GM12873 (cell line): ENCODE measurements at regions not wholly inside any gene's neighbourhood (a gene's known extent, or its start where the extent isn't known, plus 50 kb on each side); places are given as distances from the start of the nearest gene placed in this dataset.

Source experiments
- TF ChIP-seq, protein P1 (sequence below): IDR thresholded peaks from 2 replicates; pipeline ENCODE4 v1.5.1; 2012; ENCODE audit warnings: low read depth, mild to moderate bottlenecking, moderate library complexity, low read length, control low read depth; ENCODE audit not compliant: insufficient read depth; ENCODE audit errors: missing control alignments

DNA sequence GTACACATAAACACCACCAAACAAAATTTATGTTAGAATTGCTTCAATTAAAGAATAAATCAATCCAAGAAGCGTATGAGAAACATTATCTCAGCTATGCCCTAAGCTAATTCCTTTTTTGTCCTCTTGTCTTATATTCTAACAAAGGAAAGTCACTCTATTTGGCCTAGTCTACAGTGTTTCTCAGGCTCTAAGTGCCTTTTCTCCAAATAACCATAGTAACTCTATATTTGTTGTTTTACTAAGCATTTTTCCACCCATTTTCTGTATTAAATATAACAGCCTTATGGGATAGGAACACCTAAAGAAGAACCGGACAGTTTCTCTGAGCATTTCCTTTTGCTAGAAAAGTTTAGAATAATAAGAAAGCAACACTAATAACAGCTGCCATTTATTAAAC is 120.1 kb upstream of the MTAP start:
- TF ChIP-seq, protein P1, sequence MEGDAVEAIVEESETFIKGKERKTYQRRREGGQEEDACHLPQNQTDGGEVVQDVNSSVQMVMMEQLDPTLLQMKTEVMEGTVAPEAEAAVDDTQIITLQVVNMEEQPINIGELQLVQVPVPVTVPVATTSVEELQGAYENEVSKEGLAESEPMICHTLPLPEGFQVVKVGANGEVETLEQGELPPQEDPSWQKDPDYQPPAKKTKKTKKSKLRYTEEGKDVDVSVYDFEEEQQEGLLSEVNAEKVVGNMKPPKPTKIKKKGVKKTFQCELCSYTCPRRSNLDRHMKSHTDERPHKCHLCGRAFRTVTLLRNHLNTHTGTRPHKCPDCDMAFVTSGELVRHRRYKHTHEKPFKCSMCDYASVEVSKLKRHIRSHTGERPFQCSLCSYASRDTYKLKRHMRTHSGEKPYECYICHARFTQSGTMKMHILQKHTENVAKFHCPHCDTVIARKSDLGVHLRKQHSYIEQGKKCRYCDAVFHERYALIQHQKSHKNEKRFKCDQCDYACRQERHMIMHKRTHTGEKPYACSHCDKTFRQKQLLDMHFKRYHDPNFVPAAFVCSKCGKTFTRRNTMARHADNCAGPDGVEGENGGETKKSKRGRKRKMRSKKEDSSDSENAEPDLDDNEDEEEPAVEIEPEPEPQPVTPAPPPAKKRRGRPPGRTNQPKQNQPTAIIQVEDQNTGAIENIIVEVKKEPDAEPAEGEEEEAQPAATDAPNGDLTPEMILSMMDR, result no peak

DNA sequence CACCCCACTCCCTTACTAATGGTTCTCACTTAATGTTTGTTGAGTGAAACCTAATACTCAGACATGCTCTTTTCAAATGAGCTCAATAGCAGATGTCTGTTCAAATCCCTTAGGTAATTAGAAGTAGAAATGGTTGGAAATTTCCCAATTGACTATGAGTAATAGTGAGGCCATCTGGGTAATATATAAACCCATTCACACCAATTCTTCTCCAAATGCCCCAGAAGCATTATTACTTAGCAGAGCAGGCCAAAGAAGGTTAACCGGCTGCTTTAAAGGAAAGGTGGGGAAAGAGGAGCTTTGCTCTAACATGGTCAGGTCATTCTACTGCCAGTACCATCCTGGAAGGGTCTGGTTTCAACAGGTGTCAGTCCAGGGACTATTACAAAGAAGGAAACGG is 119.5 kb upstream of the MTAP start:
- TF ChIP-seq, protein P1, result no peak

DNA sequence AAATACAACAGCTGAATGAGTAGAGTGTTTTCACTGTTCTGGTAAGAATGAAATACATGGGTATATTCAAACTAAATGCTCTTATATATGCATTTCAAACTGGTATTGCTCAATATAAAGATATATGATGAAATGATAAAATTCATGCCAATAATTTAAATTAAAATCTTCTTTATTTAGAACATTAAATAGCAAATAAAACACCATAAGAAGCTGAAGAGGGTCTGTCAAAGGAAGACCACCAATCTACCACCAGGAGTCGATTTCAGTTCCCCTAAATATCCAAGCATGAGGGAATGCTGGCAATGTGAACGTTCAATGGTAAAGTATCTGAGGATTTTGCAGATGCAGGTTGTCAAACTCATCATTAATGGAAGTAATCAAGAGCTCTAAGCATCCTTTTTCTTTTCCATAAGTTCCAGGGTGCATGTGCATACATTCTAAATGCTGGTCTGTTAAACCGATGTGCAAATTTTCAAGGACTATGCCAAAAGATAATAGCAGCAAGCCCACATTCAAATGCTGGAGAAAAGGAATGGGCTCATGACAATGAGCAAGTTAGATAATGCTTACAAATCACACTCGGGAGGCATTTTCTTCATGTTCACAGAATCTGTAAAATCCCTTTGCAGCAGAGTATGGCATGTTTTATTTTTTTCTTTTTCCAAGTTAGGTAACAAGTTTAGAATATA is 118.8 kb upstream of the MTAP start:
- TF ChIP-seq, protein P1, result no peak

DNA sequence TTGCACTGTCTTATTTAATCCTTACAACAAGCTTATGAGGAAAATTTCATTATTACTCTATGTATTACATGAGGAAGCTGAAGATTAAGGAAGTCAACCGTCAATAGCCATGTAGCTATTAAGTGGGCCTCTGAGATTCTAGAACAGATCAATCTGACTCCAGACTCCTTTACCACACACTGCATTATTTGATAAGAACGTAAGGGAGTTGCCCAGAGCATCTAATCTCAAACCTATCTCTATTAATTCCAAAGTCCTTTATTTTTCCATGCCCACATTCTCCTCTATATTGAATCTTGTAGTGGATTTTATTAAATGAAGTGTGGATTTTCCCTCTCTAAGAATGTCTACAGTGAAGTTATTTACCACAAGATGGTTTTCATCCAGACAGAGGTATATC is 118.2 kb upstream of the MTAP start:
- TF ChIP-seq, protein P1, result no peak

DNA sequence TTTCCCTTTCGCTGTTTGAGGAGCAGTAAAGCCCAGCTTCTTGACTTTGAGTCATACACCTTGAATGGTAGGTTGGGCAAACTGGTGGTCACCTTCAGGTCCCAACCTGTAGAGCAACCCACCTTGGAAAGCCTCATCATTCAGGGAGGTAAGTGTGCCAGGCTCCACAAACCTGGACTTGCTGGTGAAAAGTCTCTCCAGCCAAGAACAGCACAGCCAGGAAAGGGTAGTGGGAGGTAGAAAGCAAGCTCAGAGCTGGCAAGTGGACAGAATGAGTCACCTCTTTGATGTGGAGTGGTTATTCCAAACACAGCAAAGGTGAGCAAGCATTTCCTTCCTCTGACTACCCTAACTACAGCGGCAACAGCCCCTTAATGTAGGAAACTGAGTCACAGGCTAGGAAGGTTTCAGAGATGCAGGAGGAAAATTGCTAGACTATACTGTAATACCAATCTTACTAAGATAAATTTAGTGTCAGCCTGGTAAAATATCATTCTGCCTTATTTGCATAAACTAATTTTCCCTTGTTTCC is 117.5 kb upstream of the MTAP start:
- TF ChIP-seq, protein P1, result no peak

DNA sequence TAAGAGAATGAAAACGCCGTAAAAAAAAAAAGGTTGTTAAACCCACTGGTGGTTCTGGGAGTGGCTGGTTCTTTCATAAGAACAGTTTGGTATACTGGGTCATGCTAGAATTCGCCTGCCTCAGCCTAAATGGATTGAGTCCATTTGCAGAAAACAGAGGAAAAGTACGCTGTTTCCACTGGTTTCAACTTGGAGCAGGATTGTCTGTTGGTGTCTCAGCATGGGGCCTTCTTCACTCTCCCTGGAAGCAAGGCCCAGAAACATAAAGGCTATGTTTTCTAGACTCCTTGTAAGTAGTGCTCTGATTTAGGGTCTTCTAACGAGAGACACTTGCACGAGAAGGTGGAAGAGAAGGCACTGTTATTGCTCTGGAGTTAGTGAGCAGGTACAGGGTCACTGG is 116.9 kb upstream of the MTAP start:
- TF ChIP-seq, protein P1, result no peak

DNA sequence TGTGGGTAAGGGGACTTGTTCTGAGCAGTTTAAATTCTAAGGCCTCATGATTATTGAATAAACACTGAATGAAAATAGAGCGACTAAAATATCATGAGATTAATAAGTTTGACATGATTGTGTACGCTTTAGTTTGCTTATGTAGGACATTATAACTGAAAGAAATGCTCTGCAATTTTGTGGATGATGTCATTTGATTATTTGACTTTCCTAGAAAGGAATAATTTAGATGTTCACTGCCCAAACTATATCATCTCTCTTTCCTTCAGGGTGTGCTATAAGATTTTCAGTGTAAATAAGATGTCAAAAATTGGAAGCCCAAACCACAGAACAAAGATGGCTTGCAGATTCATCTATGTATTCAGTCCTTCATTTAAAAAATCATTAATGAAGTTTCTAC is 115.7 kb upstream of the MTAP start:
- TF ChIP-seq, protein P1, result no peak

DNA sequence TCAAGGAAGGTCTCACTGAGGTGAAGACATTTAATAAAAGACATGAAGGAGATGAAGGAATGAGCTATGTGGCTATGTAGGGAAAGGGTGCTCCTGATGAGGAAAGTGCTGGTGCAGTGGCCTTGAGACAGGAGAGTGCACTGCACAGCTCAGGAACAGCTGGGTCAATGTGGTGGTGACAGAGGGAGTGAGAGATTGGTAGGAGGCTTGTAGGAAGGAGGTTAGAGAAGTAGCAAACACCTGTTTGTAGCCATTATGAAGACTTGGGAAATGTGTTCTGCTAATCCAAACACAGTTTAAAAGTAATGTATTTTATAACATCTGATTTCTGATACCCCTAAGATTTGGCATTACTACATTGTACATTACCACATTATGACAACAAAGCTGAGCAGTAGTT is 115.1 kb upstream of the MTAP start:
- TF ChIP-seq, protein P1, result no peak
